Endothelial cell of umbilical vein (primary cell): ENCODE measurements at regions not wholly inside any gene's neighbourhood (a gene's known extent, or its start where the extent isn't known, plus 50 kb on each side); places are given as distances from the start of the nearest gene placed in this dataset.
"Not testable (repeated sequence)": the region's sequence is repeated elsewhere in the genome, so short reads cannot be mapped to it uniquely, and the experiment has no call there.

Source experiments
- BruUV-seq: library from RNA; stranded (reverse); fragments of 400-500 nt; replicated peaks from 2 replicates; lab custom pipeline; 2021; lab: Mats Ljungman, UMichigan
- CTCF ChIA-PET: fragments of 300-600, 350-600 bp; sonication (Branson Sonifier 250); formaldehyde crosslinking; loops from one replicate; lab custom pipeline; 2021; ENCODE audit warnings: antibody characterized with exemption, inconsistent platforms; lab: Charles Lee
- POLR2A ChIA-PET: fragments of 300-600, 350-600 bp; sonication (Branson Sonifier 250); formaldehyde crosslinking; loops from one replicate; lab custom pipeline; 2021; ENCODE audit warnings: antibody characterized with exemption, inconsistent platforms; lab: Charles Lee
- DNase-seq: peaks from one replicate; pipeline ENCODE4 v3.0.0-alpha.2; 2011; ENCODE audit warnings: low read depth, low spot score
- FAIRE-seq: peaks from 2 replicates; lab custom pipeline; 2011; peaks lifted over from hg19 to GRCh38; lab: Jason Lieb, UNC
- H2AFZ ChIP-seq: 2 replicates; pipeline ENCODE4 v1.6.0; 2012; ENCODE audit warnings: low read depth, low read length, control low read depth, inconsistent platforms
- H3K27ac ChIP-seq: 2 replicates; pipeline ENCODE4 v1.5.1; 2011; ENCODE audit warnings: low read depth, mild to moderate bottlenecking, control low read depth, low read length, moderate library complexity; ENCODE audit not compliant: insufficient read depth
- H3K27me3 ChIP-seq, 2 experiments: 2 replicates each; pipeline versions ENCODE4 v1.6.0 to v1.6.1; 2011; ENCODE audit warnings: low read length in 2 of 2, mixed read lengths in 1 of 2; ENCODE audit not compliant: control insufficient read depth in 2 of 2, insufficient read depth in 2 of 2
- H3K36me3 ChIP-seq, 2 experiments: 2 replicates in 1 of 2; 3 replicates in 1 of 2; pipeline ENCODE4 v1.5.1; 2011; ENCODE audit warnings: low read length in 2 of 2, mild to moderate bottlenecking in 1 of 2, moderate library complexity in 1 of 2; ENCODE audit not compliant: control insufficient read depth in 2 of 2, insufficient read depth in 2 of 2; ENCODE audit errors: extremely low read depth in 1 of 2
- H3K4me1 ChIP-seq: 3 replicates; pipeline ENCODE4 v1.5.1; 2011; ENCODE audit warnings: mild to moderate bottlenecking, low read length; ENCODE audit not compliant: control insufficient read depth, insufficient read depth; ENCODE audit errors: extremely low read depth
- H3K4me2 ChIP-seq: 2 replicates; pipeline ENCODE4 v1.6.1; 2011; ENCODE audit warnings: low read length, control low read depth, mixed read lengths; ENCODE audit not compliant: insufficient read depth
- H3K4me3 ChIP-seq, 3 experiments: fragments of 200-600 bp in 1 of 3; sonication (generic), shearing (Covaris generic) in 1 of 3; replicated peaks in 1 of 3; 2 replicates each; pipeline ENCODE4 v1.5.1; 2011 to 2016; ENCODE audit warnings: control low read depth in 3 of 3, low read length in 3 of 3, mild to moderate bottlenecking in 2 of 3, inconsistent platforms in 1 of 3, low read depth in 1 of 3, moderate library complexity in 1 of 3; ENCODE audit not compliant: insufficient read depth in 1 of 3
- H3K79me2 ChIP-seq: 2 replicates; pipeline ENCODE4 v1.6.0; 2012; ENCODE audit warnings: low read length, inconsistent platforms; ENCODE audit not compliant: control insufficient read depth, insufficient read depth
- H3K9ac ChIP-seq: replicated peaks from 2 replicates; pipeline ENCODE3; 2011; ENCODE audit warnings: low read length, control low read depth; ENCODE audit not compliant: insufficient read depth; ENCODE audit errors: extremely low read depth
- H3K9me1 ChIP-seq: replicated peaks from 3 replicates; pipeline ENCODE4 v1.6.0; 2011; ENCODE audit warnings: mild to moderate bottlenecking, low read length; ENCODE audit not compliant: control insufficient read depth, insufficient read depth; ENCODE audit errors: extremely low read depth
- H3K9me3 ChIP-seq: replicated peaks from 2 replicates; pipeline ENCODE4 v1.5.1; 2012; ENCODE audit warnings: low read length, inconsistent platforms; ENCODE audit not compliant: control insufficient read depth, insufficient read depth
- H4K20me1 ChIP-seq: replicated peaks from 2 replicates; pipeline ENCODE3; 2011; ENCODE audit warnings: mild to moderate bottlenecking, low read length; ENCODE audit not compliant: control insufficient read depth, insufficient read depth; ENCODE audit errors: extremely low read depth
- GATA2 ChIP-seq: IDR thresholded peaks from 2 replicates; pipeline ENCODE4 v1.7.0; 2011; ENCODE audit warnings: low read depth, mild to moderate bottlenecking, moderate library complexity, mixed read lengths, low read length; ENCODE audit not compliant: insufficient read length, insufficient read depth
- JUN ChIP-seq: IDR thresholded peaks from 2 replicates; pipeline ENCODE4 v1.6.1; 2011; ENCODE audit warnings: borderline replicate concordance, low read depth; ENCODE audit not compliant: insufficient read length, insufficient read depth
- MAX ChIP-seq: IDR thresholded peaks from 2 replicates; pipeline ENCODE4 v1.6.1; 2011; ENCODE audit not compliant: insufficient read depth, insufficient read length
- POLR2AphosphoS5 ChIP-seq: IDR thresholded peaks from 2 replicates; pipeline ENCODE4 v1.6.1; 2012; ENCODE audit warnings: low read depth, mild to moderate bottlenecking, control low read depth, low read length, moderate library complexity; ENCODE audit not compliant: insufficient read depth
- dilution Hi-C: fragments of 300-500 bp; cut with MboI; formaldehyde crosslinking; loops from one replicate; pipeline ENCODE4 v1.15.0; 2019; ENCODE audit warnings: low sequenced_read_pairs; ENCODE audit not compliant: extremely low pct_ligation_motif_present
- intact Hi-C: fragments of 100-400 bp; cut with micrococcal nuclease; formaldehyde crosslinking; loops from one replicate; pipeline ENCODE4 v1.10.0; 2022

- intact Hi-C loops: loop anchor here (5.0 kb wide), 2 partner anchors 190 to 285 kb away; partner anchors contain the start of gene NUDT4
- ChIA-PET POLR2A (no interaction called here), CTCF (interaction anchor here (1.1 to 1.8 kb wide), 2 partner anchors 12 to 105 kb away, joined by 3 to 4 read pairs; no protein-coding TSS in a partner anchor)
- no TSS peak for BruUV-seq
- Histone ChIP-seq H3K9me3 (no peaks in the 10 kb centered on the region), H2AFZ (no peak overlapping the region), H3K9me1 (no peaks in the 10 kb centered on the region), H3K4me1 (peaks cover 36% of the 10 kb centered on the region), H3K9ac (no peak overlapping the region), H3K27me3 (no peaks in the 10 kb centered on the region), H3K36me3 (no peaks in the 10 kb centered on the region), H3K4me2 (no peak overlapping the region), H3K27ac (no peak overlapping the region), H4K20me1 (no peaks in the 10 kb centered on the region), H3K4me3 (no peak overlapping the region), H3K79me2 (no peaks in the 10 kb centered on the region)
- DNase-seq (no peak), FAIRE-seq (no peak)
- no peak for TF ChIP-seq MAX
- dilution Hi-C loops: no loop called here
Measured at GRCh38 chr12:93092649-93092945, 163.5 kb upstream of the EEA1 start.

DNA sequence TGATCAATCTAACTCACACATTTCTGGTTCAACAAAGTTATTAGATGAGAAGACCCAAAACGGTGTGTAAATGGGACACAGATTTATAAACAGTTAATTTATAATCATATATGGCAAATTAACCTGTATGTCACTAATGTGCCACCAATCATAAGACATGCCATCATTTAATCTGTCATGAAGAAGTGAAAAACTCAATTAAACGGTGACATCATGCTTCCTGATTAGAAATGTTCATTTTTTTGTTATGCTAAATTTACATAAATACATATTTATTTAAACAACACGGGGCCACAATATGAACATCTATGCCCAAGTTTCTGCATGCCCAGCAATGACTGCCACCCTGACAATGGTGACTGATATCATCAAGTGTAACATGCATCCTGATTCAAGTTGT lies 164.1 kb upstream of the EEA1 start:
- Histone ChIP-seq H3K4me2 (no peak overlapping the region), H3K27me3 (no peaks in the 10 kb centered on the region), H4K20me1 (no peaks in the 10 kb centered on the region), H3K27ac (no peak overlapping the region), H3K36me3 (no peaks in the 10 kb centered on the region), H3K79me2 (no peaks in the 10 kb centered on the region), H2AFZ (no peak overlapping the region), H3K9ac (no peak overlapping the region), H3K4me3 (no peak overlapping the region), H3K9me1 (no peaks in the 10 kb centered on the region), H3K4me1 (peaks cover 30% of the 10 kb centered on the region), H3K9me3 (no peaks in the 10 kb centered on the region)
- CTCF ChIA-PET: no interaction called here
- intact Hi-C loops (loop anchor here (5.0 kb wide), 2 partner anchors 189 to 284 kb away; partner anchors contain the start of gene NUDT4), dilution Hi-C loops (no loop called here)
- TF ChIP-seq JUN: no peak
- TF ChIP-seq GATA2: no peak
- TF ChIP-seq POLR2AphosphoS5: no peak
- POLR2A ChIA-PET: no interaction called here
- no TSS peak for BruUV-seq
- no peak for DNase-seq
- no peak for FAIRE-seq

GRCh38 chr12:93094222-93094621 lies 165.1 kb upstream of the EEA1 start:
- not testable (repeated sequence) for FAIRE-seq
- H3K4me1 ChIP-seq: peaks cover 20% of the 10 kb centered on the region

More at GRCh38 chr12:93094222-93094621, 165.1 kb upstream of the EEA1 start:
- POLR2A ChIA-PET, H3K27me3 ChIP-seq, H4K20me1 ChIP-seq, H3K9me1 ChIP-seq, dilution Hi-C loops, H3K27ac ChIP-seq, H2AFZ ChIP-seq, H3K9ac ChIP-seq, H3K9me3 ChIP-seq, CTCF ChIA-PET, H3K79me2 ChIP-seq, H3K4me3 ChIP-seq, H3K36me3 ChIP-seq, DNase-seq, BruUV-seq, H3K4me2 ChIP-seq: not testable (repeated sequence)
- intact Hi-C loops: loop anchor here (5.0 kb wide), 2 partner anchors 188 to 283 kb away; partner anchors contain the start of gene NUDT4
